ENCODE measurements at regions not wholly inside any gene's neighbourhood (a gene's known extent, or its start where the extent isn't known, plus 50 kb on each side); places are given as distances from the start of the nearest gene placed in this dataset.

DNA sequence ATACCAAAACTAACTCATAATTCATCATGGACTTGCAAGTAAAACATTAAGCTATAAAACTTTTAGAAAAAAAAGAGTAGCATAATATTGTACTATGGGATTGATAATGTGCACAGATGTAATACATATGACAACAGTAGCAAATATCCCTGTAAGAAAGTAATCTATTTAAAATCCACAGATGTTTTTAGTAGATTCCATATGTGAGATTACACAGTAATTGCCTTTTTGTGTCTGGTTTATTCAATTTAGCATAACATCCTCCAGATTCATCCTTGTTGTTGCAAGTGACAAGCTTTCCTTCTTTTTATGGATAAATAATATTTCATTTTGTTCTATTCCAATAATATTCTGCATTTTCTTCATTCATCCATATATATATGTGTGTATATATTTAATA lies 278.2 kb upstream of the LRRTM4 start:
- TF ChIP-seq BACH2 (CRISPR knock-in tag; IDR thresholded peaks at IDR 0.05; ENCODE audit: borderline replicate concordance) (no peak), ZFP3 (CRISPR knock-in tag; IDR thresholded peaks at IDR 0.05) (no peak)
- TF ChIP-seq, protein P1, sequence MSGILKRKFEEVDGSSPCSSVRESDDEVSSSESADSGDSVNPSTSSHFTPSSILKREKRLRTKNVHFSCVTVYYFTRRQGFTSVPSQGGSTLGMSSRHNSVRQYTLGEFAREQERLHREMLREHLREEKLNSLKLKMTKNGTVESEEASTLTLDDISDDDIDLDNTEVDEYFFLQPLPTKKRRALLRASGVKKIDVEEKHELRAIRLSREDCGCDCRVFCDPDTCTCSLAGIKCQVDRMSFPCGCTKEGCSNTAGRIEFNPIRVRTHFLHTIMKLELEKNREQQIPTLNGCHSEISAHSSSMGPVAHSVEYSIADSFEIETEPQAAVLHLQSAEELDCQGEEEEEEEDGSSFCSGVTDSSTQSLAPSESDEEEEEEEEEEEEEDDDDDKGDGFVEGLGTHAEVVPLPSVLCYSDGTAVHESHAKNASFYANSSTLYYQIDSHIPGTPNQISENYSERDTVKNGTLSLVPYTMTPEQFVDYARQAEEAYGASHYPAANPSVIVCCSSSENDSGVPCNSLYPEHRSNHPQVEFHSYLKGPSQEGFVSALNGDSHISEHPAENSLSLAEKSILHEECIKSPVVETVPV (CRISPR knock-in tag; IDR thresholded peaks at IDR 0.05): no peak

Data from SK-N-SH treated with all-trans-retinoic acid at 6 μM for 48 hours (cell line).